Osteoblast (primary cell): ENCODE measurements at regions not wholly inside any gene's neighbourhood (a gene's known extent, or its start where the extent isn't known, plus 50 kb on each side); places are given as distances from the start of the nearest gene placed in this dataset.

Source experiments
- DNase-seq: peaks from one replicate; pipeline ENCODE4 v3.0.0; 2011; ENCODE audit warnings: low spot score, mixed read lengths; ENCODE audit not compliant: insufficient read length; ENCODE audit errors: missing footprints
- H2AFZ ChIP-seq: 2 replicates; pipeline ENCODE4 v1.6.0; 2011; ENCODE audit warnings: mild to moderate bottlenecking, low read length
- H3K27ac ChIP-seq: 2 replicates; pipeline ENCODE4 v1.5.1; 2011; ENCODE audit warnings: mild to moderate bottlenecking, low read depth, low read length, moderate library complexity
- H3K27me3 ChIP-seq: 2 replicates; pipeline ENCODE4 v1.6.0; 2012; ENCODE audit warnings: mild to moderate bottlenecking, control low read depth, inconsistent platforms, low read length, moderate library complexity; ENCODE audit not compliant: insufficient read depth
- H3K36me3 ChIP-seq: 2 replicates; pipeline ENCODE4 v1.5.1; 2011; ENCODE audit warnings: mild to moderate bottlenecking, low read length, control low read depth, moderate library complexity; ENCODE audit not compliant: insufficient read depth
- H3K4me1 ChIP-seq: 2 replicates; pipeline ENCODE4 v1.5.1; 2011; ENCODE audit warnings: mild to moderate bottlenecking, low read length, control low read depth, moderate library complexity; ENCODE audit not compliant: insufficient read depth
- H3K4me2 ChIP-seq: 2 replicates; pipeline ENCODE4 v1.6.0; 2011; ENCODE audit warnings: mild to moderate bottlenecking, low read length; ENCODE audit not compliant: insufficient read depth
- H3K4me3 ChIP-seq: fragments of 200-600 bp; sonication (generic); 3 replicates; pipeline ENCODE4 v1.5.1; 2012; ENCODE audit warnings: mild to moderate bottlenecking, low read length, inconsistent platforms; ENCODE audit not compliant: insufficient read depth
- H3K79me2 ChIP-seq: 2 replicates; pipeline ENCODE4 v1.6.0; 2012; ENCODE audit warnings: mild to moderate bottlenecking, low read length, control low read depth, inconsistent platforms; ENCODE audit not compliant: insufficient read depth
- H3K9me3 ChIP-seq: 2 replicates; pipeline ENCODE4 v1.5.1; 2011; ENCODE audit warnings: low read depth, low read length, control low read depth
- H4K20me1 ChIP-seq: 2 replicates; pipeline ENCODE4 v1.6.0; 2012; ENCODE audit warnings: mild to moderate bottlenecking, low read length, control low read depth; ENCODE audit not compliant: insufficient read depth
- TF ChIP-seq, protein P1 (sequence below): IDR thresholded peaks from 2 replicates; pipeline ENCODE4 v1.5.1; 2011; ENCODE audit warnings: mild to moderate bottlenecking, low read depth, low read length, moderate library complexity; ENCODE audit errors: extremely low read depth

DNA sequence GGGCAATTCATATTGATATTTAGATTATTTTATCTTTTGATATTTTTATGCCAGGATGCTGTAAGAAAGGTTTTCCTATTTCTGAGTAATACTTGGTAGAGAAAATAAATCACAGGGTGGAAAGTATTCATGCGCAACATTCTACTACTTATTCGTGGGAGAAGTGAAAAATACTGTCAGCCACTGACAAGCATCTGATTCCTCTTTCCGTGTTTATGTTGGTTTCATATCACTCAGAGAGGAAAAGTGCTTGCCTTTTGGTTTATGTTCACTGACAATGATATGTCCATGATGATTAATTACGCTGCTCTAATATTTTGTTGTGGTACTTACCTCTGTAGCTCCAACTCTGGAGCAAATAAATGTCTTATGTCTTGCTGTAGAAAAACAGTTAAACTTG is 429.4 kb downstream of the EDEM1 start:
- Histone ChIP-seq H3K79me2 (no peaks in the 10 kb centered on the region), H3K27ac (no peak overlapping the region), H4K20me1 (no peaks in the 10 kb centered on the region), H3K9me3 (no peaks in the 10 kb centered on the region), H2AFZ (no peak overlapping the region), H3K4me3 (no peak overlapping the region), H3K27me3 (no peaks in the 10 kb centered on the region), H3K4me1 (no peaks in the 10 kb centered on the region), H3K36me3 (no peaks in the 10 kb centered on the region), H3K4me2 (no peak overlapping the region)
- no peak for DNase-seq
- TF ChIP-seq, protein P1, sequence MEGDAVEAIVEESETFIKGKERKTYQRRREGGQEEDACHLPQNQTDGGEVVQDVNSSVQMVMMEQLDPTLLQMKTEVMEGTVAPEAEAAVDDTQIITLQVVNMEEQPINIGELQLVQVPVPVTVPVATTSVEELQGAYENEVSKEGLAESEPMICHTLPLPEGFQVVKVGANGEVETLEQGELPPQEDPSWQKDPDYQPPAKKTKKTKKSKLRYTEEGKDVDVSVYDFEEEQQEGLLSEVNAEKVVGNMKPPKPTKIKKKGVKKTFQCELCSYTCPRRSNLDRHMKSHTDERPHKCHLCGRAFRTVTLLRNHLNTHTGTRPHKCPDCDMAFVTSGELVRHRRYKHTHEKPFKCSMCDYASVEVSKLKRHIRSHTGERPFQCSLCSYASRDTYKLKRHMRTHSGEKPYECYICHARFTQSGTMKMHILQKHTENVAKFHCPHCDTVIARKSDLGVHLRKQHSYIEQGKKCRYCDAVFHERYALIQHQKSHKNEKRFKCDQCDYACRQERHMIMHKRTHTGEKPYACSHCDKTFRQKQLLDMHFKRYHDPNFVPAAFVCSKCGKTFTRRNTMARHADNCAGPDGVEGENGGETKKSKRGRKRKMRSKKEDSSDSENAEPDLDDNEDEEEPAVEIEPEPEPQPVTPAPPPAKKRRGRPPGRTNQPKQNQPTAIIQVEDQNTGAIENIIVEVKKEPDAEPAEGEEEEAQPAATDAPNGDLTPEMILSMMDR: no peak

DNA sequence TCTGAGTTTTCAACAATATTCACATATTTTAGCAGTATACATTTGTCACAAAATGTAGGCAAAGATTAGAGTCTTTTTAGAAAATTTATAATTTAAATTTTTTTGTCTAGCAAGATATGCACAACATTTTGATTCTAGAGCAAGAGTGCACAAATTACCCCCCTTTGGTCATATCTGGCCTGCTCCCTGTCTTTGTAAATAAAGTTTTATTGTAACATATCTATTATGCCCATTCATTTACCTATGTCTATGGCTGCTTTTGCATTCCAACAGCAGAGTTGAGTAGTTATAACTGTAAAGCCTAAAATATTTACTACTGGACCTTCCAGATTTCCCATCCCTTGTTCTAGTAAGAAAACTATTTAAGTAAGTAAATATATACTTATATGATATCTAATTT is 430.7 kb downstream of the EDEM1 start:
- no peaks in the 10 kb centered on the region for H3K79me2 ChIP-seq
- no peaks in the 10 kb centered on the region for H4K20me1 ChIP-seq
- H3K4me1 ChIP-seq: no peaks in the 10 kb centered on the region
- no peak overlapping the region for H2AFZ ChIP-seq
- no peaks in the 10 kb centered on the region for H3K9me3 ChIP-seq
- TF ChIP-seq, protein P1: no peak
- no peaks in the 10 kb centered on the region for H3K27me3 ChIP-seq
- no peak overlapping the region for H3K4me3 ChIP-seq
- DNase-seq: no peak
- no peaks in the 10 kb centered on the region for H3K36me3 ChIP-seq
- no peak overlapping the region for H3K4me2 ChIP-seq
- H3K27ac ChIP-seq: no peak overlapping the region

DNA sequence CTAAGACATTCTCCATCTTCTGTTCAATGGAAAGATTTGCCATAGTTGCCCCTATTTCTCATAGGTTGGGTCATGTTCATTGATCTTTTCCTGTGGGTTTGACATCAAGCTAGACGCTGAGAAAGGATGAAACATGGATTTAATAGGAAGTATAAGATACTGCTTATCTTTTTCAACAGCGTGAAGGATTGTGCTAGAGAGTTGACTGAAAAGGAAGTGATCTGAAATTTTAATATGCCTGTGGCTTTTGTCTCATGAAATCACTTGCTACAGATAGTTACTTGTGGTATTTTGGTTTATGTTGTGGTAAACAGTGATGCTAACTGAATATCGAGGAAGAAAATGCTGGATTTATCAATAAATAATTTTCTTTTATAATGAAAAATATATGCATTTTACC is 442.9 kb downstream of the EDEM1 start:
- no peaks in the 10 kb centered on the region for H3K36me3 ChIP-seq
- no peaks in the 10 kb centered on the region for H3K9me3 ChIP-seq
- H2AFZ ChIP-seq: no peak overlapping the region
- no peak overlapping the region for H3K27ac ChIP-seq
- H4K20me1 ChIP-seq: no peaks in the 10 kb centered on the region
- no peaks in the 10 kb centered on the region for H3K79me2 ChIP-seq
- TF ChIP-seq, protein P1: no peak
- no peaks in the 10 kb centered on the region for H3K4me1 ChIP-seq
- no peak overlapping the region for H3K4me3 ChIP-seq
- H3K4me2 ChIP-seq: no peak overlapping the region
- no peaks in the 10 kb centered on the region for H3K27me3 ChIP-seq
- DNase-seq: no peak

DNA sequence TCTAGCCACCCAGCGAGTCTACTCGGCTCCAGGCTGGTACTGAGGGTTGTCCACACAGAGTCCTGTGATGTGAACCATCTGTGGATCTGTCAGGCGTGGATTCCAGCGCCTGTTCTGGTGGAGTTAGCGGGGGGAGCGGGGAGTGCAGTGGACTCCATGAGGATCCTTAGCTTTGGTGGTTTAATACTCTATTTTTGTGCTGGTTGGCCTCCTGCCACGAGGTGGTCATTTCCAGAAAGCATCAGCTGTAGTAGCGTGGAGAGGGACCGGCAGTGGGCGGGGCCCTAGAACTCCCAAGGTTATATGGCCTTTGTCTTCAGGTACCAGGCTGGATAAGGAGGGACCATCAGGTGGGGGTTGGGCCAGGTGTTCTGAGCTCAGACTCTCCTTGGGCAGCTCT is 446.5 kb downstream of the EDEM1 start:
- H3K27me3 ChIP-seq: no peaks in the 10 kb centered on the region
- no peak overlapping the region for H3K4me2 ChIP-seq
- H3K4me1 ChIP-seq: no peaks in the 10 kb centered on the region
- H3K36me3 ChIP-seq: no peaks in the 10 kb centered on the region
- TF ChIP-seq, protein P1: no peak
- DNase-seq: no peak
- no peaks in the 10 kb centered on the region for H3K79me2 ChIP-seq
- H4K20me1 ChIP-seq: no peaks in the 10 kb centered on the region
- no peak overlapping the region for H2AFZ ChIP-seq
- H3K9me3 ChIP-seq: no peaks in the 10 kb centered on the region
- H3K4me3 ChIP-seq: no peak overlapping the region
- H3K27ac ChIP-seq: no peak overlapping the region
